Fibroblast of upper back skin (primary cell): ENCODE measurements at regions not wholly inside any gene's neighbourhood (a gene's known extent, or its start where the extent isn't known, plus 50 kb on each side); places are given as distances from the start of the nearest gene placed in this dataset.
"Not testable (repeated sequence)": the region's sequence is repeated elsewhere in the genome, so short reads cannot be mapped to it uniquely, and the experiment has no call there.

Experiments
- DNase-seq: peaks from one replicate; pipeline ENCODE4 v3.0.0-alpha.2; 2013

GRCh38 chr20:30675988-30676564 lies 581.4 kb upstream of the DEFB115 start:
- DNase-seq = not testable (repeated sequence)

- DNase-seq = not testable (repeated sequence)
These were observed 575.2 kb upstream of the DEFB115 start for GRCh38 chr20:30682236-30682635.

DNA sequence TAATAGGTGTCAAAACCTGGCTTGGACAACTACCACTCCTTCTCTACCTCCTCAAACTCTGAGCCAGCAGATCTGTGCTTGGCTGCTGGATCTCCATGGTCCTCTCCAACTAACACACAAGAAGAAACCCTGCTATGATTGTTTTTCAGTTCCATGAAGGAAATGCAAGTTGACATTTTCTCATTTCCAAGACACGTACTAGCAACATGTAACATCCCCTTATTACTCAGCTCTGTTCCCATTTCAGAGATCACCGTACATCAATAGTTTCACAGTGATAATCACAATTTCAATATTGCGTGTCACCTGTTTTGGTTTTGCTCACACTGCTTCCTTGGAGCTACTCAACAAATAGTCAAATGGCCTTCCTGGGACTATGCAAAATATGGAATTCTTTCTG lies 544.6 kb upstream of the DEFB115 start:
- DNase-seq = not testable (repeated sequence)

DNA sequence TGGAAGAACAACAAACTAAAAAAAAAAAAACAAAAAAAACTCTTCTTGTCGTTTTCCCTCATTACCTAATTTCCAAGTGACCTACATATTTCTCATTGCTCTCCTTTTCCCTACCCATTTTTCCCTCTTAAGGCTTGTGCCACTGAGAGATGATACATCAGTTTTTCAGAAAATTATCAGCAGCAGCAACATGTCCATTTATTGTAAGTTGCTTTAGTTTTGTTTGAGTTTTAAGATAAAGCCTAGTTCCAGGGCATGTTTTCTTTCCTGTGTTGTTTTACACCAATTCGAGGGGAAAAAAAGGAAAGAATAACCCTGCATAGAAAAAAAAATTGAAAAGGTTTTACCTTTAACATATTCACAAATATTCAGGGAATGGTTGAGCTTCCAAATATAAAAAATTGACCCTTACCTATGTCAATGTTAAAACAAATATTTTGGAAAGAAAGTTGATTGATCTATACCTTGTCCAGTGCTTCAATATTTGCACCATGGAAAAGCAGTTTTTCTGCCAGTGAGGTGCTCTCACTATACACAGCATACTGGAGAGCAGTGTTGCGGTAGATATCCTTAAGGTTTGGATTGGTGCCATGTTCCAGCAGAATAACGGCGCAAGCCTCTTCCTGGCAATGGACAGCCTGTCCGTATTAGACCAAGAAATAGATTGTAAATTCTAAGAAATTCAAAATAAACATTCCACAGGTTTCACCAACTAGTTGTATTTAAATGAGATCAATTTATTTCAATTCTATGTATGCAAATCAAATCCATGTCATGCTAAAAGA lies 537.9 kb upstream of the DEFB115 start:
- DNase-seq = not testable (repeated sequence)

DNA sequence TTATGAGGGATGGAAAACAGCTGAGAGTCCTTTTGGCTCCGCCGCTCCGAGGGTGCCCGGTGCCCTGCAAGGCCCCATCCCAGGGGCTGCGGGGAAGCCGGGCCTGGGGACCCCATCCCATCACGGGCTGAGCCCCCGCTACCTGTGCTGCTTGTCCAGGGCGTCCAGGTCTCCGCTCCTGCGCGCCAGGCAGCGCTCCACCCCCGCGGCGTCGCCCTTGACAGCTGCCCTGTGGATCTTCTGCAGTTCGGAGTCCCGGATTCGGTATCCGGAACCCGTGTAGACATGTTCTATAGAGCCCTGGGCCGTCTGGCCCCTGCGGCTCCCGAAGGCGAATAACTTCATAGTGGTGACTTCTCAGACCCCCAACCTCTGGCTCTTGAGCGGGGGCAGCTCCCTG lies 534.0 kb upstream of the DEFB115 start:
- DNase-seq = not testable (repeated sequence)

DNA sequence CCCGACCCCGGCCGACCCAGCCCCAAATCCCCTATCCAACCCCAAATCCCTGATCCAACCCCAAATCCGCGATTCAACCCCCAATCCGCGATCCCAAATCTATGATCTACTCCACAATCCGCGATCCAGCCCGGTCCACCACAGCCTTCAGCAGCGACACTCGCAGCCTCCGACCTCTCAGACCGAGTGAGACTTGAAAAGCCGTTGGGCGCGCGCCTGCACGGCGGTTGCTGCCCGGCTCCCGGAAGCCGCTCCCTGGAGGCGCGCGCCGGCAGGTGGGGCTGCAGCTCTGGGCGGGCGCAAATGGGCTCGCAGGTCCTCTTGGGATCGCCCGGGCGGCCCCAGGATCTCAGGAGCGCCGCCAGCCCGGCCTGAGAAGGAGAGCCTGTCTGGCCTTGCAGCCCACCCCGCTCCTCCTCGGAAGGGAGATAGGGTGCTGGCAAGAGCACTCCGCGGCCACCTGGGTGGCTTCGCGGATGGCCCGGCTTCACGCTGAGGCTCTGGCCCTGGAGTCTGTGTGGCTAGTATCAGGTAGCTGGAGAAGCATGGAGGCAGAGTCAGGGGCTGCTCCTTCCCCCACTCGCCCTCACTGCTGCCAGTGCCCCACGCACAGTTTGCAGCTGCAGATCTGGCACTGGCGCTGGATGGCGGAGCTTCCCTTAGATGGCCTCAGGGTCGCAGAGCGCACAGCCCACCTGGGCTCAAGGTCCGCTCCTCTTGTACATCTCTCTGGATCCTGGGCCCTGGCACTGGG lies 533.4 kb upstream of the DEFB115 start:
- DNase-seq = not testable (repeated sequence)

DNA sequence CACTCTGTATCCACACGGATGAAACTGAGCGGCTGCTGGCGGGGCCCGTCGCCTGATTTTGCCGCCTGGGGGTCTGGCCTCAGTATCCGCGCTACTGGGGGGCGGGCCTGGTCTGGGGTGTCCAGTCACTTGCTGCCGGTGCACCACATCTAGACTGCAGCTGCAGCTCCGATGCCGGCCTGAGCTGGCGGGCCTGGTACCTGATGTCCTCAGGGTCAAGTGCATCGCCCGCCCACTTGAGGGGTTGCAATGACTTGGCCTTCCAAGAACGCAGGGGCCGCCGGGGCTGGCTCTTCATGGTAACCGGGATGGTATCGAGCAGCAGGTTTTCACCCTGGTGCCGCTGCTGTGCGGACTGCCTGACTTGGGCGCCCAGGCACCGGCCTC lies 532.8 kb upstream of the DEFB115 start:
- not testable (repeated sequence) for DNase-seq

GRCh38 chr20:30725188-30725587 lies 532.3 kb upstream of the DEFB115 start:
- not testable (repeated sequence) for DNase-seq

GRCh38 chr20:30728271-30728885 lies 529.1 kb upstream of the DEFB115 start:
- not testable (repeated sequence) for DNase-seq
